ENCODE measurements at regions not wholly inside any gene's neighbourhood (a gene's known extent, or its start where the extent isn't known, plus 50 kb on each side); places are given as distances from the start of the nearest gene placed in this dataset.

DNA sequence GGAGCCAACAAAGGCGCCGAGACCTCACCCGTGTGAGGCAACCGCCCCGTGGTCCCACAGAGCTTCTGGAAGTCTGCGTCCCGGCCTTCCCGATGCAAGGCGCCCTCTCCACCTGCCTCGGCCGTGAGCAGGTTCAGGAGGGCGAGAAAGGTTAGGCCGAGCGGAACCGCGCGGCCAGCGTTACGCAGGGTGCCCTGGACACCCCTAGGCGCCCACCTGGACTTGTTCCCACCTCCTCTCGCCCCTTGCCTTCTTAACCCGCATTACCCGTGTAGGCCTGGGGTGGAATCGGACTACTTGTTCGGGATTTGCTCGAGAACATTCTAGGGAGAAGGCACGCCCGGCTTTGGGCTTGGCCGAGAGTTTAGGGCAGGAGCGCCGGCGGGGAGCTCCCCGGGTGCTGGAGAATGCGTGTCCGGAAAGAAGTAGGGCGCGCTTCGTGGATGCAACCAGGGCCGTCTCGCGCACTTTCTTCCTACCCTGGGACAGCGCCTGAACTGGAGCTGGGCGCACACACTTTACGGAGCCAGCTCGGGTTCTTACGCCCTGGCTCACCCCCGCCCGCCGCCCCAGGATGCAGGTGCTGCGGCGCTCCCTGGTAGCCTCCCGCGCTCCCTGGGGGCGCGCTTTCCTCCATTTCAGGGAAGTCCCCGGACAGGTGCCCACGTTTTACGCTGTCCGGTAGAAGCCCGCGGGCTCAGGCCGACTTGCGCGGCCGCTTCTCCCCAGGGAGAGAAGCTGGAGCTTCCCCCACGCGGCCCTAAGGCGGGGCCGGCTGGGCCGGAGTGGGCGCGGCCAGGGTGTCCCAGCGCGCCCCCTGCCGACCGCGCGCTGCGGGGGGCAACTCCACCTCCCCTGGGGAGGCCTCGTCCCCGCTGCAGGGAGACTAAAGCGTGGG is 74.5 kb downstream of the INSIG1 start:
- no peaks in the 10 kb centered on the region for H3K79me2 ChIP-seq (ENCODE audit: control insufficient read depth, insufficient read depth, low read length)
- no peaks in the 10 kb centered on the region for H3K36me3 ChIP-seq (replicated peaks in 1 of 2; ENCODE audit: control extremely low read depth in 1 of 2, control insufficient read depth in 1 of 2, extremely low read depth in 1 of 2, insufficient read depth in 2 of 2, low read length in 1 of 2)
- peak overlapping the region; percentile 61 for H3K9ac ChIP-seq (ENCODE audit: low read length)
- H3K27ac ChIP-seq (ENCODE audit: low read length in 2 of 2), result no peak overlapping the region
- TF ChIP-seq, protein P1, sequence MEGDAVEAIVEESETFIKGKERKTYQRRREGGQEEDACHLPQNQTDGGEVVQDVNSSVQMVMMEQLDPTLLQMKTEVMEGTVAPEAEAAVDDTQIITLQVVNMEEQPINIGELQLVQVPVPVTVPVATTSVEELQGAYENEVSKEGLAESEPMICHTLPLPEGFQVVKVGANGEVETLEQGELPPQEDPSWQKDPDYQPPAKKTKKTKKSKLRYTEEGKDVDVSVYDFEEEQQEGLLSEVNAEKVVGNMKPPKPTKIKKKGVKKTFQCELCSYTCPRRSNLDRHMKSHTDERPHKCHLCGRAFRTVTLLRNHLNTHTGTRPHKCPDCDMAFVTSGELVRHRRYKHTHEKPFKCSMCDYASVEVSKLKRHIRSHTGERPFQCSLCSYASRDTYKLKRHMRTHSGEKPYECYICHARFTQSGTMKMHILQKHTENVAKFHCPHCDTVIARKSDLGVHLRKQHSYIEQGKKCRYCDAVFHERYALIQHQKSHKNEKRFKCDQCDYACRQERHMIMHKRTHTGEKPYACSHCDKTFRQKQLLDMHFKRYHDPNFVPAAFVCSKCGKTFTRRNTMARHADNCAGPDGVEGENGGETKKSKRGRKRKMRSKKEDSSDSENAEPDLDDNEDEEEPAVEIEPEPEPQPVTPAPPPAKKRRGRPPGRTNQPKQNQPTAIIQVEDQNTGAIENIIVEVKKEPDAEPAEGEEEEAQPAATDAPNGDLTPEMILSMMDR (IDR thresholded peaks at IDR 0.05), result peak; percentile 61
- peak; percentile 88 for TF ChIP-seq EZH2 (IDR thresholded peaks at IDR 0.05; ENCODE audit: borderline replicate concordance, insufficient read depth, low read depth, low read length, poor library complexity, severe bottlenecking)
- Mint-ChIP-seq H3K27ac (no peak overlapping the region), H3K4me1 (peaks cover 34% of the 10 kb centered on the region), H3K4me3 (peak overlapping the region; percentile 89), H3K27me3 (peaks cover 65% of the 10 kb centered on the region), H3K9me3 (ENCODE audit: insufficient read depth) (no peaks in the 10 kb centered on the region)
- peaks cover 0 to 30% (median 0%) of the 10 kb centered on the region in 3 donors for H3K9me3 ChIP-seq (ENCODE audit: control extremely low read depth in 1 of 3, control insufficient read depth in 2 of 3, insufficient read depth in 1 of 3, low read length in 2 of 3)
- H3K27me3 ChIP-seq (replicated peaks in 1 of 4; ENCODE audit: control extremely low read depth in 1 of 4, control insufficient read depth in 3 of 4, insufficient read depth in 4 of 4, low read length in 3 of 4), result peaks cover 0 to 66% (median 60%) of the 10 kb centered on the region in 4 experiments
- H4K20me1 ChIP-seq (ENCODE audit: control insufficient read depth, insufficient read depth, low read length, poor library complexity, severe bottlenecking), result peaks cover 8% of the 10 kb centered on the region
- 4% methylated on average over 79 of the region's 82 CpGs for WGBS (ENCODE audit: insufficient coverage)
- POLR2A ChIA-PET, result interaction anchor here (0.9 kb wide), 1 partner anchor 124 kb away, joined by 4 read pairs; no protein-coding TSS in a partner anchor
- peaks cover 45 to 52% of the 10 kb centered on the region in 2 donors for H3K4me1 ChIP-seq (ENCODE audit: control insufficient read depth in 2 of 2, insufficient read depth in 2 of 2, low read length in 2 of 2)
- peak overlapping the region in 4 of 5 experiments; percentile 4 to 66 (median 46) for H3K4me3 ChIP-seq (ENCODE audit: control extremely low read depth in 1 of 5, extremely low read depth in 1 of 5, insufficient read depth in 1 of 5, low read depth in 2 of 5, low read length in 4 of 5)
- ATAC-seq (ENCODE audit: low read depth) (peak; percentile 68), DNase-seq (peak; percentile 64)
- peak overlapping the region; percentile 90 for H3K4me2 ChIP-seq (replicated peaks; ENCODE audit: low read depth, low read length, poor library complexity, severe bottlenecking)
- peak overlapping the region; percentile 38 for H2AFZ ChIP-seq (ENCODE audit: insufficient read depth, low read depth, low read length, poor library complexity, severe bottlenecking)
- intact Hi-C loops (cut with micrococcal nuclease), result loop anchor here (2.0 to 10.0 kb wide), 4 partner anchors 137 to 443 kb away; partner anchors contain the start of gene PAXIP1
- CTCF ChIA-PET, result interaction anchor here (0.9 to 2.3 kb wide), 6 partner anchors 7 to 458 kb away, joined by 3 to 11 read pairs (median 4); no protein-coding TSS in a partner anchor

Measured in B cell (primary cell).